Iris pigment epithelial cell (primary cell): ENCODE measurements at regions not wholly inside any gene's neighbourhood (a gene's known extent, or its start where the extent isn't known, plus 50 kb on each side); places are given as distances from the start of the nearest gene placed in this dataset.

ENCODE experiments used
- DNase-seq: peaks from one replicate; pipeline ENCODE4 v3.0.0-alpha.2; 2011; ENCODE audit warnings: low read depth

DNA sequence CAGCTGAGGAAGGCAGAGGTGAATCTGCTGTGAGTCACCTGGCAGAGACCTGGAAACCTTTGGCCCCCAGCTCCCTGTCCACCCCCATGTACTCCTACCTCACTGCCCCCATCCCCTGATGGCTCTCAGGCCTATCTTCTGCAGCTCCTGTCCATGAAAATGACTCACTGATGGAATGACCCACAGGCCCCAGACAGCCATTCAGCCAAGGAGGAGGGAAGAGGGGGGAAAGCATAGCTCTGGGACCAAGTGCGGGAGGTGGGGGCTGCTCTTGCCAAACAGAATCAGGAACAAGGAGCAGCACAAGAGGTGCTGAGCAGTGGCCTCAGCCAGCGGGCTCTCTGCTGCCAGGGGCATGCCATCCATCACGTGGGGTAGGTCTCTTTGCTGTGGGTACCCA lies 111.4 kb upstream of the C1QTNF9B start:
- DNase-seq = no peak

DNA sequence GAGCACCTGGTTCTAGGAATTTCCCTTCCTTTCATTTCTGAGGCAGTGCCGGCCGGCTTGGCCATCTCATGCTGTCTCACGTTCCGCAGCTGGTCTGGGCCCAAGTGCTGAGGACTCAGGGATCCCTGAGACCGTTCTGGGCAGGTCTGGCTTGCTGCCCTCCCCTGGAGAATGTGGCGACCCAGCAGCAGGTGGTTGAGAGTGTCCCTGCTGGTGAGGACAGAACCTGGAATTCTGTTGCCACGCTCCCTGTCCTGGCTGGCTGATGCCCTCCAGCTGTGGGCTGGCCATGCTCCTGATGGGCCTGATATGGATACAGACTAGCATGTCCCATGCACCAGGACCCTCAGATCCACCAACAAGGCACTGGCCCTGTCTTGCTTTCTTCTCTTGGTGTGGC lies 114.0 kb upstream of the C1QTNF9B start:
- no peak for DNase-seq

- DNase-seq = no peak
Observed at GRCh38 chr13:24012648-24013047, 115.3 kb upstream of the C1QTNF9B start.

DNA sequence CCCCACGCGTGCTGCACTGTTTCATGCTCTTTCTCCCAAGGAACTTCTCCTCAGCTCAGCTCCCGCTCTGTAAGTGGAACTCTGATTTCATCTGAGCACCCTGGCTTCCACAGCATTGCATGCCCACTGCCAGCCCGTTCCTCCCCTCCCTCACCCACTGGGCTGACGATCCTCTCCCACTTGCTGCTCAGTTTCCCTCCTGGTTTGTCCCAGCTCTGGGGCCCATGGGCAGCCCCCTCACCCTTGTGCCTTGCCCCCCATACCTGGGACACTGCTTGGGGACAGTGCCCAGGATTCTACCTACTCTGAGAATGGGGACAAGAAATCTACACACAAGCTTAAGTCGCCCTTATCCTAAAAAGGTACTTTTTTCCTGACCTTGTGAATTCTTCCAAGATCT lies 115.9 kb upstream of the C1QTNF9B start:
- DNase-seq = no peak

DNA sequence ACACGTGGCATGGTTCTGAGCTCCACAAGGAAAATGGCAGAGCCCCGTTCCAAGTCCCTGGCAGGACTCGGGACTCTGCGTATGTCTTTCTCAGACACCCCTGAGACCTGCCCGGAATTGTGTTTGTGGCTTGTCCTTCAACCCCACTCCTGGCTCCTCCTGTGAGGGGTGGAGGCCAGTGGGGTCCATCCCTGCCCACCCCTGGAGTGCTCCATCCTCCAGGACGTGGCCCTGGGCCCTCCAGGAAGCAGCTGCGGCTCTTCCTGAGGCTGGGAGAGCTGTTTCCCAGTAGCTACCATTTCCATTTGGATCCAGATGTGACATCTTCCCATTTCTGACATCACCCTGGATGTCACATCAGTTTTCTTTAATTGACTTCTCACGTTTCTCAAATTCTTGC lies 118.7 kb upstream of the C1QTNF9B start:
- no peak for DNase-seq

- no peak for DNase-seq
Observed at GRCh38 chr13:24022568-24022967, 125.3 kb upstream of the C1QTNF9B start.

DNA sequence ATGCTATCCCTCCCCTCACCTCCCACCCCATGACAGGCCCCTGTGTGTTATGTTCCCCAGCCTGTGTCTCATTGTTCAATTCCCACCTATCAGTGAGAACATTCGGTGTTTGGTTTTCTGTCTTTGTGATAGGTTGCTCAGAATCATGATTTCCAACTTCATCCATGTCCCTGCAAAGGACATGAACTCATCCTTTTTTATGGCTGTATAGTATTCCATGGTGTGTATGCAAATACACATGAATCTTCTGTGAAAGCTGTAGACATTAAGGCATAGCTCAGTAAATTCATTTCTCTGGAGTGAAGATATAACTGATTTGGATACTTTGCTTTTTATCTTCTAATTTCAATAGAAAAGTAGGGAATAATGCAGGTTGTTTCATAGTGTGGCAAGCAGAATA lies 125.8 kb upstream of the C1QTNF9B start:
- no peak for DNase-seq

GRCh38 chr13:24027494-24027893 lies 130.2 kb upstream of the C1QTNF9B start:
- DNase-seq = no peak

DNA sequence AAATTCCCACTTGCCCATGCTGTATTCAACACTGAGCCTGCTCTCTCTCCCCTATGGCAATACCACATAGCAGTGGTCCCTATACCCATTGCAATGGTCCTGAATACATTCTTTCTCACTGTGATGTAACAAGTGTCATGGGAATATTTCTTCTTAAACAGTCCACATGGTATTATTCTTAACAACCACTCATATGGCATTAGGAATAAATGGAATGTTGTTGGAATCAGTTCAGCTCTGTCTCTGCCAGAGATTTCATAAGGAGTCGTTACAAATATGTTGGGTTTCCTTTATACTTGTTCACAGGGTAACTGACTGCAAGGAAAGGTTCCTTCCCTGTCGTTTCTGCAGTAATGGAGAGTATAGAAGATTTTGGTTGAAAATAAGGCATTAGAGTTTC lies 128.3 kb upstream of the SPATA13 start:
- peak; percentile 42 for DNase-seq

GRCh38 chr13:24032674-24033073 lies 127.8 kb upstream of the SPATA13 start:
- DNase-seq = peak; percentile 9

DNA sequence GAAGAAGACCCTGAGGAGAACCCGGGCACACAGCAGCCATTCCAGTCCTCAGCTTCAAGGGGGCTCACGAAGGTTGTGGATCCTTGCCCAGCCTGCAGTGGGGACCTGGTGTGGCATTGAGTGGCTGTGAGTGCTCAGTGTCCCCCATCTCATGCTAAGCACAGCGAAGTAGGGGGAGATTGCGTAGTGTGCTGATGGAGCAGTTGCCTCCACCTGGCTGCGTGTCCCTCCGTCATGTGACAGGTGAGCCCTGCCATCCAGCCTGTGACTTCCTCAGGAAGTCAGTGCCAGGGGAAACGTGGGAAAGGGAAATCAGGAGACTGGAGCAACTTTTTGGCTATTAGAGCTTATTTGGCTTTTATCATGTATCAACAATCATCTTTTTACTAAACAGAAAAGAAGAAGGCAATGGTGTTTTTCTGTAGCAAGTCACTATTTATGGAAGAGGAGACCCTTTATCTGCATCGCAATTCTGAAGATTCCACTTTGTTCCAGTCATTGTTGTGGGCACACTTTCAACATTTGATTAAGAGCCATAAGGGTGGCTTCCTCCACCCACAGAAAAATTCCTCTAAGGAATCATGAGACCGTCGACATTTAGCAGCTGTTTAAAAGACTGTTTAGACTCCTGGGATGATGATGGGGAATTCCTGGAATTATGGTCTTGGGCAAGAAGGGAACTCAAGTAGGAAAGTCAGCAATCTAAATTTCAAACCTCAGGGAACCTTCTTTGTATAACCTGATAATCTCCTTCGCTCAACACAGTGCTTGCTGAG lies 126.8 kb upstream of the SPATA13 start:
- DNase-seq = peak; percentile 15

DNA sequence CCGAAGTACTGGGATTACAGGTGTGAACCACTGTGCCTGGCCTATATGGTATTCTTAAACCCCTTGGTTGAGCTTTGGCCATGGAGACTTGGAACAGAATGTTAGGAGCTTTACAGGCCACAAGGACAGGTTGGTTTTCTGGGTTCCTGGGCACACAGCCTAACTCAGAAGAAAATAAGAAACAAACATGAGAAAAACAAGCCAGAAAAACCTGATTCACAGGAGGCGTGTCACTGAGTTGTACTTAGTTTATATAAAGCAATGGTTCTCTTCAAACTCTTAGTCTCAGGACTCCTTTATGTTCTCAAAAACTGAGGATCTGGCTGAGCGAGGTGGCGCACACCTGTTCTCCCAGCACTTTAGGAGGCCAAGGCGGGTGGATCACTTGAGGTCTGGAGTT lies 125.1 kb upstream of the SPATA13 start:
- no peak for DNase-seq

DNA sequence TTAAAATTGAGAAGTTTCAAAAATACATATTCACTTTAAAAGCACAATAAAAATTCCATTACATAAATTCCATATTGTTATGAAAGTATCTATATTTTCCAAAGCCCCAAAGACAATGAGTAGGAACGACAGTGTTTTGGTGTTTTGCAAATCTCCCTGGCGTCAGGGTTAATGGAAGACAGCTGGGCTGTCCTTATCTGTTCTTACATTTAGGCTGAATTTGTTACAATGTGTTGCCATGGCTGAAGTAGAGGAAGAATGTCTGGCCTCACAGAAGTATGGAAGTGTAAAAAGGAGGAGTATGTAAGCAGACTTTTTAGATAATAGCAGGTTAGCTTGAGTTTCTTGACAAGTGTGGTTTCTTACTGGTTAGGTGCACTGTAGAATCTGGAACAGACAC lies 124.4 kb upstream of the SPATA13 start:
- DNase-seq = no peak

- peak; percentile 72 for DNase-seq
Observed at GRCh38 chr13:24038405-24038804, 122.1 kb upstream of the SPATA13 start.

DNA sequence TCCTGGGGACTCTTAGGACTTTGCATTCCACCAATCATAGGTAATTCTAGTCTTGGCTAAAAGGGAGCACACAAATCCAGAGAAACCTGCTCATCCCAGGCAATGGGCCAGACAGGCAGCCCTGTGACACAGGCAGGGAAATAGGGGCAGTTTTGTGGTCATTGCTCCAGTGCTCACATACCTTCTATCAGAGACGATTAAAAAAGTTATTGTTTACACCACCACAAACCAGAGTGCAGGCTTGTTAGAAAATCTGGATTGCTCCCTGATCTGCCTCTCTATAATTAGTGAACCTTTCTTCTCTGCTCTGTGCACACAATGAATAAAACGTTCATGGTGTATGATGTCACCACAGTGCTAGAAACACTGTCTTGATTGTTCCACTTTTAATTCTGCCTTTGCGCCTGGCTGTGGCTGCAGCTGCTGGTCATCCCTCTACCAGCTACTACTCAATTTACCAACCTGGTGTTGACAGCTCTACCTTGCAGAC lies 121.6 kb upstream of the SPATA13 start:
- no peak for DNase-seq

DNA sequence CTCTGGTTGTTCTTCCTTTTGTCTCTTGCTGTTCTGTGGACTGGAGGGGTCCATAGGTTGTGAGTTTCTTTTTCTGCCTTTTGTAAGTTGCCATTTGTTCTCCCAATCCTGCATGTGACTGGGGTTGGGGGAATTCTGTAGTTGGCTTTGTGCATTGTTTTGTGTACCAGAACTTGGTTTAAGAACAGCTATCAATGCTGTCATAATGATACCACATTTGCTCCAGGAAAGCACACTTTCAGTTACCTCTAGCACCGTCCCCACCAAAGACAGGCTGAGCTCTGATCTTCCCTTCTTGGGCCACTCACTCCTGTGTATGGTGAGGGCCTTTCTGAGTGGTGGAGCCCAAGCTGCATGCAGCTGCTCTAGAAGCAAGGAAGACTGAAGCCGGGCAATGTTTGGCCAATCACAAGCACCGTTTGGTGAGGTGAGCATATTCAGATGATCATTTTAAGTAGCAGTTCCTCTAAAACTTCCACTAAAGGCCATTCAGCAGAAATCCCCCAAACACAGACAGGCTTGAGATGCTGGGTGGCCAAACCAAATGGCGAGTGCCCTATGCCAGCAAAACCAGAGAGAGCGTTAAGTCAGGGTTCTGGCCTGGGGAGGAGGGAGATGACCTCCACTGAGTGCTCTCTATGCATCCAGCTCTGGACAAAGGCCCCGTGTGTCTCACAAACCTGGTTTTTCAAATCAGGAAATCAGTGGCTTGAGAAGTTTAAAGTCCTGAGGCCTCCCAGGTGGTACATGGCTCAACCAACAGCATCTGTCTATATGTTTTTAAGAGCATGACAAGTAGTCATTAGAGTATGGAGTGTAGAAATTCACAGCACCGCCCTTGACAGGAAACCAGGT lies 120.7 kb upstream of the SPATA13 start:
- DNase-seq = no peak

- DNase-seq = no peak
Observed at GRCh38 chr13:24040835-24041234, 119.7 kb upstream of the SPATA13 start.

GRCh38 chr13:24041651-24042225 lies 118.8 kb upstream of the SPATA13 start:
- no peak for DNase-seq

DNA sequence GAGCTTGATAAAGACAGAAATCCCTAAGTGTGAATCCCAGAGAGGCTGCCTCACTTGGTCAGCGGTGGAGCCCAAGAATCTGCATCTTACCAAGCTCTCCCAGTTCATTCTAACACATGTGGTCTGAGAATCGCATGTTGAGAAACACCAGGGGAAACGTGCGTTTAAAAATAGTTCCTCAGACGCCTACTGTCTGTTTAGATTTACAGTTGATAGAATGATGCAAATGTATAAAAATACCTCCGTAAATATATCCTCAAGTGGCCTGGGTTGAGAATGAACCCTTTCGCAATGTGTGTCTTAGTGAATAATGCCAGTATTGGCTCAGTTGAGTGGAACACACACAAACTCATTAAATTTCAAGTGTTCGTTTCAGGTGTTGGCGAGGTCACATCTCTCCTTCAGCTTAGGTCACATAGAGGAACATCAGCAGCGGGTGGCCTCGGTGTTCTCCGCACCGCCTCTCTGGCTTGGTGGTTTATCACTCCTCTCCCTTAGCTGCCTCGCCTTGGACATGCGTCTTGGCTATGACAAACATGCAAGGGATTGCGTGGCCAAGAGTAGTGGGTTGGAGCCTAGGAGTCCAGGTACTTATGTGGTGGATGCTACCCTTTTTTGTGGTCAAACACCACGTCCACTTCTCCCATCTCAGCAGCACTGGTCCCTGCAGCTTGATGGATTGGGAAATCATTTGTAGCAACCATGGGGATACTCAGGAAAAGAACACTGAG lies 117.6 kb upstream of the SPATA13 start:
- DNase-seq = no peak

- no peak for DNase-seq
Observed at GRCh38 chr13:24043590-24044350, 116.8 kb upstream of the SPATA13 start.

DNA sequence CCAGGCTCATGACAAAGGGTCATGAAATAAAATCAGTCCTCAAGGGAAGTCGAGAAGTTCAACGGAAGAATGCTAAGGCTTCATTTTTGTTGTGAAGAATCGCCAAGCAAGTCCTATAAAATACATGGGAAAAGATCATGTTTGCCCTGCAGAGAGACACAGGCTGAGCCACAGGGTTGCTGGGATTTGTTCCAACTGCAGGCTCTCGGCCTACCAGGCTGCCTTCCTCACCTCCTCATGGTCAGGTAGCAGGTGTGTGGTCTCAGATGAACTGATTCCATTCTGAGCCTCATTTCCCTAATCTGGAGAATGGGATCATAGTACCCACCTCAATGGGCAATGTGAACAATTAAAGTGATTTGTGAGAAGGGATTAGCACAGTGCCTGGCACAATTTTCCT lies 114.9 kb upstream of the SPATA13 start:
- DNase-seq = no peak
